ENCODE measurements at regions not wholly inside any gene's neighbourhood (a gene's known extent, or its start where the extent isn't known, plus 50 kb on each side); places are given as distances from the start of the nearest gene placed in this dataset.
A peak's percentile ranks its signal among the peaks of the same experiment; 100 is the strongest.

GRCh38 chr2:200066417-200066816 lies 111.0 kb downstream of the MAIP1 start:
- intact Hi-C loops (cut with DNase I, micrococcal nuclease): no loop called here
- Histone ChIP-seq H3K9me3 (no peaks in the 10 kb centered on the region), H3K36me3 (ENCODE audit: low read depth) (no peaks in the 10 kb centered on the region), H3K4me3 (no peak overlapping the region), H3K4me1 (ENCODE audit: low read depth) (no peaks in the 10 kb centered on the region)
- ATAC-seq (no peak), DNase-seq (no peak)
- no peak for TF ChIP-seq CTCF (IDR thresholded peaks at IDR 0.05)

- ATAC-seq: no peak
- no peak overlapping the region for H3K4me3 ChIP-seq
- TF ChIP-seq CTCF (IDR thresholded peaks at IDR 0.05): no peak
- intact Hi-C loops (cut with DNase I, micrococcal nuclease): no loop called here
- H3K36me3 ChIP-seq (ENCODE audit: low read depth): no peaks in the 10 kb centered on the region
- DNase-seq: no peak
- no peaks in the 10 kb centered on the region for H3K9me3 ChIP-seq
- no peaks in the 10 kb centered on the region for H3K4me1 ChIP-seq (ENCODE audit: low read depth)
These were observed 113.3 kb downstream of the MAIP1 start for GRCh38 chr2:200068642-200069041.

- H3K4me1 ChIP-seq (ENCODE audit: low read depth): no peaks in the 10 kb centered on the region
- intact Hi-C loops (cut with DNase I, micrococcal nuclease): no loop called here
- no peaks in the 10 kb centered on the region for H3K36me3 ChIP-seq (ENCODE audit: low read depth)
- no peak for DNase-seq
- no peaks in the 10 kb centered on the region for H3K9me3 ChIP-seq
- peak; percentile 67 for ATAC-seq
- H3K4me3 ChIP-seq: no peak overlapping the region
- no peak for TF ChIP-seq CTCF (IDR thresholded peaks at IDR 0.05)
These were observed 121.8 kb downstream of the MAIP1 start for GRCh38 chr2:200077210-200077650.

- Histone ChIP-seq H3K4me3 (no peak overlapping the region), H3K4me1 (ENCODE audit: low read depth) (no peaks in the 10 kb centered on the region), H3K36me3 (ENCODE audit: low read depth) (no peaks in the 10 kb centered on the region), H3K9me3 (no peaks in the 10 kb centered on the region)
- ATAC-seq: no peak
- no peak for TF ChIP-seq CTCF (IDR thresholded peaks at IDR 0.05)
- DNase-seq: no peak
- intact Hi-C loops (cut with DNase I, micrococcal nuclease): no loop called here
These were observed 122.5 kb downstream of the MAIP1 start for GRCh38 chr2:200077838-200078237.

GRCh38 chr2:200079356-200079755 lies 124.0 kb downstream of the MAIP1 start:
- ATAC-seq: no peak
- intact Hi-C loops (cut with DNase I, micrococcal nuclease): no loop called here
- Histone ChIP-seq H3K9me3 (no peaks in the 10 kb centered on the region), H3K36me3 (ENCODE audit: low read depth) (no peaks in the 10 kb centered on the region), H3K4me1 (ENCODE audit: low read depth) (no peaks in the 10 kb centered on the region), H3K4me3 (no peak overlapping the region)
- DNase-seq: no peak
- TF ChIP-seq CTCF (IDR thresholded peaks at IDR 0.05): no peak

- Histone ChIP-seq H3K4me3 (no peak overlapping the region), H3K36me3 (ENCODE audit: low read depth) (no peaks in the 10 kb centered on the region), H3K9me3 (no peaks in the 10 kb centered on the region), H3K4me1 (ENCODE audit: low read depth) (no peaks in the 10 kb centered on the region)
- no peak for TF ChIP-seq CTCF (IDR thresholded peaks at IDR 0.05)
- intact Hi-C loops (cut with DNase I, micrococcal nuclease): no loop called here
- no peak for DNase-seq
- ATAC-seq: no peak
These were observed 125.9 kb downstream of the MAIP1 start for GRCh38 chr2:200081236-200081635.
